Upper lobe of left lung (tissue), 4 donors: ENCODE measurements at regions not wholly inside any gene's neighbourhood (a gene's known extent, or its start where the extent isn't known, plus 50 kb on each side); places are given as distances from the start of the nearest gene placed in this dataset.
"Not testable (repeated sequence)": the region's sequence is repeated elsewhere in the genome, so short reads cannot be mapped to it uniquely, and the experiment has no call there.

ENCODE experiments used
- POLR2A ChIP-seq, 4 donors: fragments of 450-650 bp; IDR thresholded peaks; one replicate each; pipeline ENCODE4 v1.5.1; 2016 to 2017; ENCODE audit warnings: antibody characterized with exemption in 4 of 4, mild to moderate bottlenecking in 2 of 4
- POLR2AphosphoS5 ChIP-seq, 2 donors: sonication (generic); formaldehyde crosslinking; IDR thresholded peaks; one replicate each; pipeline ENCODE4 v1.5.1; 2017; ENCODE audit warnings: antibody characterized with exemption in 2 of 2
- TF ChIP-seq, protein P1 (sequence below), 6 experiments: fragments of 450-650 bp in 4 of 6; fragments of 200-600 bp in 2 of 6; sonication (generic) in 2 of 6; IDR thresholded peaks; one replicate each; pipeline ENCODE4 v1.5.1; 2016 to 2019; ENCODE audit warnings: antibody characterized with exemption in 6 of 6

DNA sequence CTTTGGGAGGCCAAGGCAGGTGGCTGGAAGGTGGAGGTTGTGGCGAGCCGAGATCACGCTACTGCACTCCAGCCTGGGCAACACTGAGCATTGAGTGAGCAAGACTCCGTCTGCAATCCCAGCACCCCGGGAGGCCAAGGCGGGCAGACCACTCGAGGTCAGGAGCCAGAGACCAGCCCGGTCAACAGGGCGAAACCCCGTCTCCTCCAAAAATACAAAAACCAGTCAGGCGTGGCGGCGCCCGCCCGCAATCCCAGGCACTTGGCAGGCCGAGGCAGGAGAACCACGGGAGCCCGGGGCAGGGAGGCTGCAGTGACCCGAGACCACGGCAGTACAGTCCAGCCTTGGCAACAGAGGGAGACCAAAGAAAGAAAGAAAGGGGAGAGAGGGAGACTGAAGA lies 83.5 kb upstream of the TFPI start:
- TF ChIP-seq, protein P1, sequence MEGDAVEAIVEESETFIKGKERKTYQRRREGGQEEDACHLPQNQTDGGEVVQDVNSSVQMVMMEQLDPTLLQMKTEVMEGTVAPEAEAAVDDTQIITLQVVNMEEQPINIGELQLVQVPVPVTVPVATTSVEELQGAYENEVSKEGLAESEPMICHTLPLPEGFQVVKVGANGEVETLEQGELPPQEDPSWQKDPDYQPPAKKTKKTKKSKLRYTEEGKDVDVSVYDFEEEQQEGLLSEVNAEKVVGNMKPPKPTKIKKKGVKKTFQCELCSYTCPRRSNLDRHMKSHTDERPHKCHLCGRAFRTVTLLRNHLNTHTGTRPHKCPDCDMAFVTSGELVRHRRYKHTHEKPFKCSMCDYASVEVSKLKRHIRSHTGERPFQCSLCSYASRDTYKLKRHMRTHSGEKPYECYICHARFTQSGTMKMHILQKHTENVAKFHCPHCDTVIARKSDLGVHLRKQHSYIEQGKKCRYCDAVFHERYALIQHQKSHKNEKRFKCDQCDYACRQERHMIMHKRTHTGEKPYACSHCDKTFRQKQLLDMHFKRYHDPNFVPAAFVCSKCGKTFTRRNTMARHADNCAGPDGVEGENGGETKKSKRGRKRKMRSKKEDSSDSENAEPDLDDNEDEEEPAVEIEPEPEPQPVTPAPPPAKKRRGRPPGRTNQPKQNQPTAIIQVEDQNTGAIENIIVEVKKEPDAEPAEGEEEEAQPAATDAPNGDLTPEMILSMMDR (IDR thresholded peaks at IDR 0.05): not testable (repeated sequence)
- TF ChIP-seq POLR2A, POLR2AphosphoS5 (IDR thresholded peaks at IDR 0.05): not testable (repeated sequence)
